ENCODE measurements at regions not wholly inside any gene's neighbourhood (a gene's known extent, or its start where the extent isn't known, plus 50 kb on each side); places are given as distances from the start of the nearest gene placed in this dataset.

DNA sequence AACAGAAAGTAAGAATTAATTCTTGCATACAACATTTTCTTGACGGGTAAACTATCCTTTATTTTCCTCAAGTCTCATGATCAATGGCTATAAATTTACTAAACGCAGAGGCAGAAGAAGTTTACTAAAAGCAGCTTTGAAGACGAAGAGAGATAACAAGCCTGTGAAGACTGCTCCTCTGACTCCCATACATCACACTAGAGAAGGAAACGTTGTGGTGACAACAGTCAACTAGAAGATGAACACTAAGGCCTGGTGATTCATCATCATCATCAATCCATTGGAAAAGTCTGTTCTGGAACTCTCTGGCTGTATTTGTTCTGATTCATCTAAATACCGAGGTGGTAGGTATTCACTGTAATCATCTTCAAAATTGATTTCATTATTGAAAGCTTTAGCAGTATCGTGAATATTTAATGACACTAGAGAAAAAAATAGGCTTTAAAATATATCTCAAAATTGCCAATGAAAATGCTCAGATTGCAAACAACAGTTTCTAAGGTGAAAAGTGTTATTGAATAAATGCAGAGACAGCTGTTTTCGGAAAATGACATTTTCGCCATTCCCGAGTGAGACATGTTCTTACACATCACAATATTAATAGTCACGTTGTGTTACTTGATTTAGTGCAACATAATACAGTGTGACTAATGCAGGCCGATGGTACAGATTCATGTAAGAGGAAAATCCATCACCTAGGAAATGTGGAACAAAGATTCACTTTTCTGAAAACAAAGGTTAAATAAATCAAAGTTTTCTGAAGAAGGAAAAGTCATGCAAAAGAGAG, 260.5 kb downstream of the C12orf50 start:
- TF ChIP-seq ZNF664 (tag by site-specific recombination; IDR thresholded peaks at IDR 0.05) (no peak), ZNF341 (tag by site-specific recombination; IDR thresholded peaks at IDR 0.05; ENCODE audit: low read depth) (no peak), ZNF624 (tag by site-specific recombination; IDR thresholded peaks at IDR 0.05) (no peak), ZNF514 (tag by site-specific recombination; IDR thresholded peaks at IDR 0.05) (no peak), TRIM28 (IDR thresholded peaks at IDR 0.05; ENCODE audit: borderline replicate concordance, low read length) (no peak), ZNF623 (tag by site-specific recombination; IDR thresholded peaks at IDR 0.05) (no peak), ZSCAN30 (tag by site-specific recombination; IDR thresholded peaks at IDR 0.05) (no peak), FEZF1 (tag by site-specific recombination; IDR thresholded peaks at IDR 0.05) (no peak), ZFP37 (tag by site-specific recombination; IDR thresholded peaks at IDR 0.05) (no peak), ZNF558 (tag by site-specific recombination; IDR thresholded peaks at IDR 0.05) (no peak), ZNF239 (tag by site-specific recombination; IDR thresholded peaks at IDR 0.05) (no peak), ZBTB1 (tag by site-specific recombination; IDR thresholded peaks at IDR 0.05) (no peak), ZNF37A (tag by site-specific recombination; IDR thresholded peaks at IDR 0.05) (no peak), HOXA7 (CRISPR knock-in tag; IDR thresholded peaks at IDR 0.05; ENCODE audit: borderline replicate concordance) (no peak), ZNF747 (tag by site-specific recombination; IDR thresholded peaks at IDR 0.05) (no peak), MEIS1 (CRISPR knock-in tag; IDR thresholded peaks at IDR 0.05; ENCODE audit: borderline replicate concordance) (no peak)
- TF ChIP-seq, protein P1, sequence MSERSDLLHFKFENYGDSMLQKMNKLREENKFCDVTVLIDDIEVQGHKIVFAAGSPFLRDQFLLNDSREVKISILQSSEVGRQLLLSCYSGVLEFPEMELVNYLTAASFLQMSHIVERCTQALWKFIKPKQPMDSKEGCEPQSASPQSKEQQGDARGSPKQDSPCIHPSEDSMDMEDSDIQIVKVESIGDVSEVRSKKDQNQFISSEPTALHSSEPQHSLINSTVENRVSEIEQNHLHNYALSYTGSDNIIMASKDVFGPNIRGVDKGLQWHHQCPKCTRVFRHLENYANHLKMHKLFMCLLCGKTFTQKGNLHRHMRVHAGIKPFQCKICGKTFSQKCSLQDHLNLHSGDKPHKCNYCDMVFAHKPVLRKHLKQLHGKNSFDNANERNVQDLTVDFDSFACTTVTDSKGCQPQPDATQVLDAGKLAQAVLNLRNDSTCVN (tag by site-specific recombination; optimal IDR thresholded peaks at IDR 0.05): no peak
- TF ChIP-seq, protein P2, sequence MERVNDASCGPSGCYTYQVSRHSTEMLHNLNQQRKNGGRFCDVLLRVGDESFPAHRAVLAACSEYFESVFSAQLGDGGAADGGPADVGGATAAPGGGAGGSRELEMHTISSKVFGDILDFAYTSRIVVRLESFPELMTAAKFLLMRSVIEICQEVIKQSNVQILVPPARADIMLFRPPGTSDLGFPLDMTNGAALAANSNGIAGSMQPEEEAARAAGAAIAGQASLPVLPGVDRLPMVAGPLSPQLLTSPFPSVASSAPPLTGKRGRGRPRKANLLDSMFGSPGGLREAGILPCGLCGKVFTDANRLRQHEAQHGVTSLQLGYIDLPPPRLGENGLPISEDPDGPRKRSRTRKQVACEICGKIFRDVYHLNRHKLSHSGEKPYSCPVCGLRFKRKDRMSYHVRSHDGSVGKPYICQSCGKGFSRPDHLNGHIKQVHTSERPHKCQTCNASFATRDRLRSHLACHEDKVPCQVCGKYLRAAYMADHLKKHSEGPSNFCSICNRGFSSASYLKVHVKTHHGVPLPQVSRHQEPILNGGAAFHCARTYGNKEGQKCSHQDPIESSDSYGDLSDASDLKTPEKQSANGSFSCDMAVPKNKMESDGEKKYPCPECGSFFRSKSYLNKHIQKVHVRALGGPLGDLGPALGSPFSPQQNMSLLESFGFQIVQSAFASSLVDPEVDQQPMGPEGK (tag by site-specific recombination; IDR thresholded peaks at IDR 0.05): no peak
- Histone ChIP-seq H3K27ac (ENCODE audit: extremely low read depth, low read depth, low read length) (no peak overlapping the region), H3K9me3 (ENCODE audit: control insufficient read depth, insufficient read depth, low read depth, low read length) (no peaks in the 10 kb centered on the region), H3K36me3 (ENCODE audit: control insufficient read depth in 2 of 2, insufficient read depth in 1 of 2, low read length in 2 of 2) (no peaks in the 10 kb centered on the region), H3K4me1 (ENCODE audit: control insufficient read depth, insufficient read depth, low read length) (no peaks in the 10 kb centered on the region), H3K4me3 (ENCODE audit: low read depth, low read length) (no peak overlapping the region)
- POLR2A ChIA-PET: no interaction called here
- CTCF ChIA-PET: interaction anchor here (0.5 to 0.6 kb wide), 2 partner anchors 20 to 31 kb away, joined by 3 read pairs; no protein-coding TSS in a partner anchor

DNA sequence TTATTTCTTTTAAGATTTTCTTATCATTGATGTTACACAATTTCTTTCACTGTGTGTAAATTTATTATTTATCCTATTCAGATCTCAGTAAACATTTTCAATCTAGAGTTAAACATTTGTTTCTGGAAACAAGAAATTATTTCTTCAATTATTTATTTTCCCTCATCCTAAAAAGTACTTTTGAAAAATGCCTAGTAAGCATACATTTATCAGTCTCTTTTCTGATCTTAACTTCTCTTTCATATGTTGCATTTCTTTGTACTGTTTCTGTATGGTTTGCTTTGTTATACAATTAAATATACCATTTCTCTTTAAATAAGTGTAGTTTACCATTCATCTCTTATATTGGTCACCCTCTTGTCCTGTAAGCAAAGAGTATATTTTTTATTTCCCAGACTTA, 263.2 kb downstream of the C12orf50 start:
- POLR2A ChIA-PET: no interaction called here
- Histone ChIP-seq H3K4me3 (ENCODE audit: low read depth, low read length) (no peak overlapping the region), H3K36me3 (ENCODE audit: control insufficient read depth in 2 of 2, insufficient read depth in 1 of 2, low read length in 2 of 2) (no peaks in the 10 kb centered on the region), H3K27ac (ENCODE audit: extremely low read depth, low read depth, low read length) (no peak overlapping the region), H3K9me3 (ENCODE audit: control insufficient read depth, insufficient read depth, low read depth, low read length) (no peaks in the 10 kb centered on the region), H3K4me1 (ENCODE audit: control insufficient read depth, insufficient read depth, low read length) (no peaks in the 10 kb centered on the region)
- CTCF ChIA-PET: no interaction called here
- TF ChIP-seq ZNF23 (tag by site-specific recombination; IDR thresholded peaks at IDR 0.05; ENCODE audit: borderline replicate concordance) (no peak), ZNF677 (tag by site-specific recombination; IDR thresholded peaks at IDR 0.05) (no peak), ZFP3 (tag by site-specific recombination; IDR thresholded peaks at IDR 0.05; ENCODE audit: low read depth) (no peak), ZNF623 (tag by site-specific recombination; IDR thresholded peaks at IDR 0.05) (no peak), ZNF776 (tag by site-specific recombination; IDR thresholded peaks at IDR 0.05; ENCODE audit: borderline replicate concordance) (no peak)
- TF ChIP-seq, protein P3, sequence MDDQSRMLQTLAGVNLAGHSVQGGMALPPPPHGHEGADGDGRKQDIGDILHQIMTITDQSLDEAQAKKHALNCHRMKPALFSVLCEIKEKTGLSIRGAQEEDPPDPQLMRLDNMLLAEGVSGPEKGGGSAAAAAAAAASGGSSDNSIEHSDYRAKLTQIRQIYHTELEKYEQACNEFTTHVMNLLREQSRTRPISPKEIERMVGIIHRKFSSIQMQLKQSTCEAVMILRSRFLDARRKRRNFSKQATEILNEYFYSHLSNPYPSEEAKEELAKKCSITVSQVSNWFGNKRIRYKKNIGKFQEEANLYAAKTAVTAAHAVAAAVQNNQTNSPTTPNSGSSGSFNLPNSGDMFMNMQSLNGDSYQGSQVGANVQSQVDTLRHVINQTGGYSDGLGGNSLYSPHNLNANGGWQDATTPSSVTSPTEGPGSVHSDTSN (CRISPR knock-in tag; IDR thresholded peaks at IDR 0.05): no peak
